ENCODE measurements at regions not wholly inside any gene's neighbourhood (a gene's known extent, or its start where the extent isn't known, plus 50 kb on each side); places are given as distances from the start of the nearest gene placed in this dataset.

DNA sequence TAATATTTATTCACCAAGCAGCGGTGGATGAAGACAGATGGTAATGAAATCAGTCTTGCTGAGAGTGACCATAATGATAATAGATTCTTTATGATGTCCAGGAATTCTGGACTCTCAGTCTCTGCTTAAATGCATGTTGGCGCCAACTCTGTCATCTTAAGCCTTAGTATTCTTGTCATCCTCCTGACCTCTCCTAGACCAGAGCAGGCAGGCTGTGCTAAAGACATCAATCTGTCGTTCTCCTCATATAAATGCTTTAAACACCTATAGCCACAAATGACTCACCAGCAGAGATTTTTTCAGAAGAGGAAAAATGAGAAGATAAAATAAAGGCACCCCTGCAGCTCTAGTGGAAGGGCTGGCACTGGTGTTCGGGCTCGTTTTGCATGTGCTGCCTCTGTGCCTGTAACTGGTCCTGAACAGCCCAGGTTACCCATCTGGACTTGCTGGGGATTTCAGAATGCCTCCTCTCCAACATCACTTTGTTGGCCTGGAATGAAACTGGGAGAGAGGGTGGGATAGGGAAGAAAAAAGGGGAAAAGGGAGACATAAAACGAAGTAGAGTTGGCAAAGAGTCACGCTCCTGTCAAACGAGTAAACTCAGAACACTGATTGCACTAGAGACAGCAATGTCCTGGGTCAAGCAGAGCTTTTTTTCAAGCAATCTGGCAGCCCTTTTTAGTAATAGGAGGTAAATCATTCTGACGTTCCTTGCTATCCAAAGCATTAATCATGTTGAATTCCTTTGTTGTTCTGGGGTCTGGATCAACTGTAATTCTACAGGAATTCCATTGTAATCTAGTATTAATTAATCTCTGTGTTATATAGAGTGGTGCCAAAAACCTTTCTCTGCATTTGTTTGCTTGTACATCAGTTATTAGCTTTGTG lies 195.5 kb upstream of the CLINT1 start:
- no peak for TF ChIP-seq POLR2AphosphoS5 (IDR thresholded peaks at IDR 0.05; ENCODE audit: low read depth)
- TF ChIP-seq, protein P1, sequence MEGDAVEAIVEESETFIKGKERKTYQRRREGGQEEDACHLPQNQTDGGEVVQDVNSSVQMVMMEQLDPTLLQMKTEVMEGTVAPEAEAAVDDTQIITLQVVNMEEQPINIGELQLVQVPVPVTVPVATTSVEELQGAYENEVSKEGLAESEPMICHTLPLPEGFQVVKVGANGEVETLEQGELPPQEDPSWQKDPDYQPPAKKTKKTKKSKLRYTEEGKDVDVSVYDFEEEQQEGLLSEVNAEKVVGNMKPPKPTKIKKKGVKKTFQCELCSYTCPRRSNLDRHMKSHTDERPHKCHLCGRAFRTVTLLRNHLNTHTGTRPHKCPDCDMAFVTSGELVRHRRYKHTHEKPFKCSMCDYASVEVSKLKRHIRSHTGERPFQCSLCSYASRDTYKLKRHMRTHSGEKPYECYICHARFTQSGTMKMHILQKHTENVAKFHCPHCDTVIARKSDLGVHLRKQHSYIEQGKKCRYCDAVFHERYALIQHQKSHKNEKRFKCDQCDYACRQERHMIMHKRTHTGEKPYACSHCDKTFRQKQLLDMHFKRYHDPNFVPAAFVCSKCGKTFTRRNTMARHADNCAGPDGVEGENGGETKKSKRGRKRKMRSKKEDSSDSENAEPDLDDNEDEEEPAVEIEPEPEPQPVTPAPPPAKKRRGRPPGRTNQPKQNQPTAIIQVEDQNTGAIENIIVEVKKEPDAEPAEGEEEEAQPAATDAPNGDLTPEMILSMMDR (IDR thresholded peaks at IDR 0.05; ENCODE audit: insufficient read depth, low read length), result no peak
- TF ChIP-seq GABPA (IDR thresholded peaks at IDR 0.05; ENCODE audit: low read depth), result no peak
- TF ChIP-seq, protein P2, sequence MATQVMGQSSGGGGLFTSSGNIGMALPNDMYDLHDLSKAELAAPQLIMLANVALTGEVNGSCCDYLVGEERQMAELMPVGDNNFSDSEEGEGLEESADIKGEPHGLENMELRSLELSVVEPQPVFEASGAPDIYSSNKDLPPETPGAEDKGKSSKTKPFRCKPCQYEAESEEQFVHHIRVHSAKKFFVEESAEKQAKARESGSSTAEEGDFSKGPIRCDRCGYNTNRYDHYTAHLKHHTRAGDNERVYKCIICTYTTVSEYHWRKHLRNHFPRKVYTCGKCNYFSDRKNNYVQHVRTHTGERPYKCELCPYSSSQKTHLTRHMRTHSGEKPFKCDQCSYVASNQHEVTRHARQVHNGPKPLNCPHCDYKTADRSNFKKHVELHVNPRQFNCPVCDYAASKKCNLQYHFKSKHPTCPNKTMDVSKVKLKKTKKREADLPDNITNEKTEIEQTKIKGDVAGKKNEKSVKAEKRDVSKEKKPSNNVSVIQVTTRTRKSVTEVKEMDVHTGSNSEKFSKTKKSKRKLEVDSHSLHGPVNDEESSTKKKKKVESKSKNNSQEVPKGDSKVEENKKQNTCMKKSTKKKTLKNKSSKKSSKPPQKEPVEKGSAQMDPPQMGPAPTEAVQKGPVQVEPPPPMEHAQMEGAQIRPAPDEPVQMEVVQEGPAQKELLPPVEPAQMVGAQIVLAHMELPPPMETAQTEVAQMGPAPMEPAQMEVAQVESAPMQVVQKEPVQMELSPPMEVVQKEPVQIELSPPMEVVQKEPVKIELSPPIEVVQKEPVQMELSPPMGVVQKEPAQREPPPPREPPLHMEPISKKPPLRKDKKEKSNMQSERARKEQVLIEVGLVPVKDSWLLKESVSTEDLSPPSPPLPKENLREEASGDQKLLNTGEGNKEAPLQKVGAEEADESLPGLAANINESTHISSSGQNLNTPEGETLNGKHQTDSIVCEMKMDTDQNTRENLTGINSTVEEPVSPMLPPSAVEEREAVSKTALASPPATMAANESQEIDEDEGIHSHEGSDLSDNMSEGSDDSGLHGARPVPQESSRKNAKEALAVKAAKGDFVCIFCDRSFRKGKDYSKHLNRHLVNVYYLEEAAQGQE (IDR thresholded peaks at IDR 0.05; ENCODE audit: insufficient replicate concordance, low read depth), result no peak
- TF ChIP-seq SPI1 (IDR thresholded peaks at IDR 0.05; ENCODE audit: borderline replicate concordance, low read depth), result no peak

All from HL-60 (cell line).